ENCODE measurements at regions not wholly inside any gene's neighbourhood (a gene's known extent, or its start where the extent isn't known, plus 50 kb on each side); places are given as distances from the start of the nearest gene placed in this dataset.

- DNase-seq (ENCODE audit: low read depth) = no peak
These were observed 2140.1 kb upstream of the AGA start for GRCh38 chr4:179582164-179582905.

GRCh38 chr4:179583221-179583620 lies 2141.0 kb upstream of the AGA start:
- DNase-seq (ENCODE audit: low read depth) = no peak

DNA sequence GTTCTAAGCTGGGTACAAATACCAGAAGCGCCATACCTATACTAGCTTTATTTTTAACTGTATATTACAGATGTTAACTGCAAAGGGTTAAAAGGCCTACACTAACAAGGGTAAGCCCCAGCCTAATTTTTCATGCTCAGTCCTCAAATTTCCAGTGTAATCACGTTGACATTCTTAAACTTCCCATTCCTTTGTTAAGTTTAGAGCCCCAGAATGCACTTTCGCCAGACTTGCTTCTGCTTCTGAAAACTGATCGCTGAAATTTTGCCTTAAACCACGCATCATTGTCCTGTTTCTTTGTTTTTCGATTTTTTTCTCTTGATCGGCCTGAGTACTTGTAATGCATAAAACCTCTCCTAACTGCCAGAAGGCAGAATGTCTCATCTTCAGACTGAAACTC lies 2141.9 kb upstream of the AGA start:
- DNase-seq (ENCODE audit: low read depth) = no peak

DNA sequence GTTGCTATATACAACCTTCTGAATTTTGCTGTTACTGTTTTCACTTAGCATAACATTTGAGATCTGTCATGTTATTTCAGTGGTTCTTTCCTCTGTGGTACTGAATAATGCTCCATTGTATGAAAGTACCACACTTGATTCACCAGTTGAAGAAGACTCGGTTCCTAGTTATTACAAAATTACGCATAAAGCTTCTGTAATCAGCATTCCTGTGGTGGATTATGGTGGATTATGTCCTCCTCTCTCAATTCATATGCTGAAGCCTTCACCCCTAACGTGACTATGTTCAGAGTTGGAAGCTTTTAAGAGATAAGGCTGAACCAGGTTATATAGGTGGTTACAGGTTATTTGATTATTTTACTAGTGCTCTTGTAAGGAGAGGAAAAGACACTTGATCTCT lies 2143.5 kb upstream of the AGA start:
- DNase-seq (ENCODE audit: low read depth) = no peak

DNA sequence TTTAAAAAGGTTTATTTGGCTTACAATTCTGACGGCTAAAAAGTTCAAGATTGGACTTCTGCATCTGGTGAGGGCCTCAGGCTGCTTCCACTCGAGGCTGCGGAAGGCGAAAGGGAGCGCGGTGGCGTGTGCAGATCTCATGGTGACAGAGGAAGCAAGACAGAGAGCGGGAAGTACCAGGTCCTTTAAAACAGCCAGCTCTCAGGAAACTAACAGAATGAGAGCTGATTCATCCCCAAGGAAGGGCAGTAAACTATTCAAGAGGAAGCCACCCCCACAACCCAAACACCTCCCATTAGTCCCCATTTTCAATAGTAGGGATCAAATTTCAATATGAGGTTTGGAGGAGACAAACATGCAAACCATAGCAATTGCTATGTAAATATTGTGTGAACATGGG lies 2144.2 kb upstream of the AGA start:
- no peak for DNase-seq (ENCODE audit: low read depth)

GRCh38 chr4:179595671-179596410 lies 2153.6 kb upstream of the AGA start:
- DNase-seq (ENCODE audit: low read depth) = peak; percentile 51

DNA sequence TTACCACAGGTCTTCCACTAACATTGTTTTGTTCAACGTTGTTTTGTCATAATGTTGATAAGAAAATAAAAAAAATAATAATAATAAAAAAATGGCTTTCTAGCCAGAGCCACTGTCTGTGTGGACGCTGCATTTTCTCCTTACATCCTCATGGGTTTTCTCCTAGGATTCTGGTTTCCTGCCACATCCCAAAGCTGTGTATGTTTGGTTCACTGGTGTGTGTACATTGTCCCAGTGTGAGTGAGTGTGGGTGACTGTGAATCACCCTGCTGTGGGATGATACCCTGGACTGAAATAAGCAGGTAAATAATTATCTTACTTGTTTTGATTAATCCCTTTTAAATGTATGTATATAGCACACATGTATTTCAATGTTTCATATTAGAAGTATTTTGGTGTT lies 2154.4 kb upstream of the AGA start:
- no peak for DNase-seq (ENCODE audit: low read depth)

- DNase-seq (ENCODE audit: low read depth) = no peak
These were observed 2155.1 kb upstream of the AGA start for GRCh38 chr4:179597301-179597700.

- DNase-seq (ENCODE audit: low read depth) = no peak
These were observed 2159.4 kb upstream of the AGA start for GRCh38 chr4:179601671-179602070.

- DNase-seq (ENCODE audit: low read depth) = no peak
These were observed 2163.0 kb upstream of the AGA start for GRCh38 chr4:179605196-179605595.

GRCh38 chr4:179607003-179607402 lies 2164.8 kb upstream of the AGA start:
- no peak for DNase-seq (ENCODE audit: low read depth)

DNA sequence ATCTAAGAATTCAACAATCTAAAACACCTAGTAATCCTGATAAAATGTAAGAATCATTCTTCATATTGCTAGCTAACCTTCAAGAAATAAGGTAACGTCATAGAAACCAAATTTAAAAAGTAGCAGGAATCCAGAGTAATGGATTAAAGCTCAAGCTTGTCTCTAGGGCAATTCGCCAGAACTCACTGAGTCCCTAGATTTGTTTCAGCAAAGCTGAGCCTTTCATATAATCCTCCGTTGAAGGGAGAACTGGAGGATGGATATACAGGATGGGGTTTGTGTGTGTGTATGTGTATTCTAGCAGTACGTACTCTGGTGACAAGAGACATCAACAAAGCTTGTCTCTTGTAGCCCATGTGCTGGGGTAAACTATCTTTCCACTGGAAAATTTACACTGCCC lies 2173.5 kb upstream of the AGA start:
- DNase-seq (ENCODE audit: low read depth) = no peak

GRCh38 chr4:179618966-179619365 lies 2176.7 kb upstream of the AGA start:
- no peak for DNase-seq (ENCODE audit: low read depth)

DNA sequence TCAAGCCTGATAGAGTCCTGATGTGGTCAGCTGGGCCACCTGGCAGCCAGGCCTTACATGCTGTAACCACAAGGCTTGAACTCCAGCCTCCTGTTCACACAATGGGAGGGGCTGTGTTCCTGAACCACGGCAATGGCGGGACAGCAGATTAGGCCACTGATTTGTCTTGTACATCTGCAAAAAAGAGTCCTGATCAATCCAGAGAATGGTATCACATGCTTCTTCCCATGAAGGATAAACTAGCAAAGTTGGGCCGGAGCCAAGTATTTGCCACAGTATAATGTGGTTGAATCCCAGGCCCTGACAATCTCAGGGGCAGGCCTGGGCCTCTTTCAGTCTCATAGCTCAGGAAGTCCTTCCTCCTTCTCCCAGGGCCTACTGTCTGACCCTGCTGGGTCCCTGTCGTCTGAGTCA lies 2182.5 kb upstream of the AGA start:
- DNase-seq (ENCODE audit: low read depth) = peak; percentile 22

- DNase-seq (ENCODE audit: low read depth) = peak; percentile 10
These were observed 2183.2 kb upstream of the AGA start for GRCh38 chr4:179625406-179625805.

GRCh38 chr4:179626687-179627086 lies 2184.4 kb upstream of the AGA start:
- no peak for DNase-seq (ENCODE audit: low read depth)

GRCh38 chr4:179631321-179631720 lies 2189.1 kb upstream of the AGA start:
- DNase-seq (ENCODE audit: low read depth) = no peak

DNA sequence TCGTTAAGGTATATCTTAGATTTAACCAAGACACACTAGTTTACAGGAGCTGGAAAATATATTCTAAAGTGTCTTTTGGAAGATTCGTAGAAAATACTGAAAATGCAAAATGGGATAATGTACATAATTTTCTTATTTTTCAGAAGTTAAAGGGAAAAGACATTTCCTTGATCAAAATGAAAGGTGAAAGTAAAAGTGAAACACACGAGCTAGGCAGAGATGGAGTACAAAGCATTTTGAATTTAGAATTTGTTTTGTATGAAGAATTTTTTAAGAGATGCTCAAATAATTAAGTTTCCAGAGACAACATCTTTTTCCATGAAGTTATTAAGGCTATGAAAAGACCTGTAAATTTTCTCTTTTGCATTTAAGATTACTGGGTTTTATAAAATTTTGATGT lies 2192.6 kb upstream of the AGA start:
- DNase-seq (ENCODE audit: low read depth) = no peak

- no peak for DNase-seq (ENCODE audit: low read depth)
These were observed 2220.3 kb upstream of the AGA start for GRCh38 chr4:179662522-179662921.

GRCh38 chr4:179663641-179664429 lies 2221.6 kb upstream of the AGA start:
- no peak for DNase-seq (ENCODE audit: low read depth)

DNA sequence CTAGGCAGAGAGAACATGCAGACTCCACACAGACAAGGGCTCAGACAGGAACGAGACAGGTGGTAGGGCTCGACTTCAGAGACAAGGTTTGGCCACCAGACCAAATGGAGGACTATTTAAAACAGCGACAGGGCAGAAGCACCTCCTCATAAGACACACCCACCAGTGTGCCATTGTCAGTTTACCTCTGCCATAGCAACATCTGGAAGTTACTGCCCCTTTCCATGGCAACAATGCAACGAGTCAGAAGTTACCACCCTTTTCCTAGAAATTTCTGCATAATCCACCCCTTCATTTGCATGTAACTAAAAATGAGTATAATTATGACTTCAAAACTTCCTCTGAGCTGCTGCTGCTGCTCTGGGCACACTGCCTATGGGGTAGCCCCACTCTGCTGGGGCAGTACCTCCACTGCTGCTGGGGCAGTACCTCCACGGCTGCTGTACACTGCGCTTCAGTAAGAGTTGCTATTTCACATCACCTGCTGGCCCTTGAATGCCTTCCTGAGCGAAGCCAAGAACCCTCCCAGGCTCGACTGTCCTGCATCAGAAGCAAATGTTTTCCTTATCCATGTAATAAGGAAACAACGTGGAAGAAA lies 2222.3 kb upstream of the AGA start:
- DNase-seq (ENCODE audit: low read depth) = no peak

DNA sequence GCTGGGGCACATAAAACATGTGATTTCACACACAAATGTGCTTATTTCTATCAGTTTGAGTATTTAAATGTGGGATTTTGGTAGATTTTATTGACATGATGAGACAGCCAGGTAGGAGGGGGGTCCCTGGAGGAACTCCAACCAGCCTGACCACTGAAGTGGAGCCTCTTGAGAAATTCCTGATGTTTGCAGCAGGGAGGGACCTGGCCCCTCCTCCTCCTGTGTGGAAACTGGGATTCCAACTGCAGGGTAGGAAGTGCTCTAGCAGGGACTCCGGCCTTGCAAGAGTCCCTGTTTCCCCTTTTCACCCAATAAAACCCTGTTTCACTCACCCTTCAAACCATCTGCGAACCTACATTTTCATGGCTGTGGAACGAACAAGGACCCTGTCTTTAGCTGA lies 2224.0 kb upstream of the AGA start:
- no peak for DNase-seq (ENCODE audit: low read depth)

Data from RPMI7951 (cell line).